HG03060 (cell line): ENCODE measurements at regions not wholly inside any gene's neighbourhood (a gene's known extent, or its start where the extent isn't known, plus 50 kb on each side); places are given as distances from the start of the nearest gene placed in this dataset.

ENCODE experiments used
- ATAC-seq: cut with Tn5 transposase; IDR thresholded peaks from one replicate; pipeline ENCODE4 v1.9.1; 2021; ENCODE audit warnings: low read depth, moderate number of reproducible peaks; ENCODE audit not compliant: unreplicated experiment

DNA sequence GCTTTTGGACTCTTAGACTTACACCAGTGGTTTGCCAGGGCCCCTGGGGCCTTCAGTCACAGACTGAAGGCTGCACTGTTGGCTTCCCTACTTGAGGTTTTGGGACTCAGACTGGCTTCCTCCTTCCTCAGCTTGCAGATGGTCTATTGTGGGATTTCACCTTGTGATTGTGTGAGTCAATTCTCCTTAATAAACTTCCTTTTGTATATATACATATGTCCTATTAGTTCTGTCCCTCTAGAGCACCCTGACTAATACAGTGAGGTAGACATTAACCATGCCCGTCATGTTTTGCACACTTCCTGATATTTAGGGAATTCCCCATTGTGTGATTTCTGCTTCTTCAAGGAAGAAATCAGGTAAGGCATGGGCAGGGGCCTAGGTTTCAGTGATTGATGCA lies 147.8 kb upstream of the CA10 start:
- ATAC-seq: no peak

DNA sequence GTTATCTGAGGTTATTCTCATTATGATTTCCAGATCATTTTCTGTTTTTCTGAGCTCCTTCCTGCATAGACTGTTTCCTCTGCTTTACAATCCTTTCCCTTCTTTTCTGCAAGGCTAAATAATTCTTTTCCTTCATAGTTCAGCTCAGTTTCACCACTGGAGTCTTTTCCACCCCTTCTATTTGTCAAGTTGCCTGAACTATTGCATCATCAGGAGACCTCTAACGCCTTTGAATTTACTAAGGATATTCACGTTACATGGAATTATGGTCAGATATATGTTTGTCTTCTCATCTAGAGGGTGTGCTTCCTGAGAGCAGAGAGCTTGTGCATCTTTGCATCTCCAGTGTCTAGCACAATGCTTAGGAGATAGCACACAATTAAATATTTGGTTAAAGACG lies 140.4 kb upstream of the CA10 start:
- no peak for ATAC-seq

DNA sequence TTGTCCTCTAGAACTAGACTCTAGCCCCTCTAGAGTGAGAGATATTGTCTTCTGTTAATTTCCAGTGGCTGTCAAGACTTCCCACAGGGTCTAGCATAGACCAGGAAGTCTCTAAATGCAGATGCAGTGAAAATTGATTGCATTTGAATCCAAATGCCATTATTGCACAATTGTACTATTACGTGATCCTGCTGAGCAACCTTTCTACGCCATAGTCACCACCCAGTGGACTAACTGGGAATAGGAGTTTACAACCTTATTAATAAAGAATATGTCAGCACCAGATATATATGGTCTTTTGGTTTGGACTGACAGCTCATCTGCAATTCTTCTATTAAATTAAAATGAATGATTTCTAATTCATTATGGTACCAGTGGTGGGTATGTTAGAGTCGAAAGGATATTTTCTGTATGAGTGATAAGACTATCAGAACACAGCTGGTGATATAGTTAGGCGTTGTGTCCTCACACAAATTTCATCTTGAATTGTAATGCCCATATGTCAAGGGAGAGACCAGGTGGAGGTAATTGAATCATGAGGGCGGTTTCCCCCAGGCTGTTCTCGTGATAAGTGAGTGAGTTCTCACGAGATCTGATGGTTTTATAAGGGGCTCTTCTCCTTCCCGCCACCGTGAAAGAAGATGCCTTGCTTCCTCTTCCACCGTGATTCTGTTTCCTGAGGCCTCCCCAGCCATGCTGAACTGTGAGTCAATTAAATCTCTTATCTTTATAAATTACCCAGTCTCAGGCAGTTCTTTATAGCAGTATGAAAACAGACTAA lies 138.9 kb upstream of the CA10 start:
- no peak for ATAC-seq

DNA sequence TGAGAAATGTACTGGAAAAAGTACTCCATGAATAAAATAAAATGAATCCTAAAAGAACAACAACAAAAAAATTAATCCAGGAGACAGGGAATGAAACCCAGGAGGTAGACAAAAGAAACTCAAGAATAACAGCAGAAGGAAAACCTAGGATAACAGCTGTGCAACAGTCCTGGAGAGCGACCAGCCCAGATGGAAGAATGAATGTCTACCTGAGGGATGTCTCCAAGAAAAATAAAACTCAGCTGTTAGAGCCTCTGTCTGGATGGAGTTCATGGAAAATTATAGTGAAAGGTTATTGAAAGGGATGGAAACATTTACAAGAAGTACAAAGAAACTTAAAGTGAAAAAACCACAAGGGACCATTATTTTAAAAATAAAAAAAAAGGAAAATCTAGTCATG lies 135.8 kb upstream of the CA10 start:
- ATAC-seq: no peak

DNA sequence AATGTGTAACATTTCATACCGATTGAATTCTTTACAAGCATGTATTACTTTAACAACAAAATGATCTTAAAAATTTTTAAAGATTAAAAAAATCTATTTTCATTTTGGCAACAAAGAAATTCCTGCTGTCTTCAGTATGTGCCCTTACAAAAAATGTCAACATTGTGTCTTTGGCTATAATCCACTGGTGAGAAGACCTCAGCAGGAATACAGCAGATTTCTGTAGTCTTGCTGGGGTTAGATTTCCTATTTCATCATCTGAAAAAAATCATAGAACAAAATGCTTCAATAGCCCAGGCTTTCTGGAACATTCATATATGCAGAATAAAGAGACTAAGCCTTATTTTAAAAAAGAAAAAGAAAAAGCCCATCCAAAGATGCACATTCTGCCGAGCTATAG lies 129.1 kb upstream of the CA10 start:
- no peak for ATAC-seq

DNA sequence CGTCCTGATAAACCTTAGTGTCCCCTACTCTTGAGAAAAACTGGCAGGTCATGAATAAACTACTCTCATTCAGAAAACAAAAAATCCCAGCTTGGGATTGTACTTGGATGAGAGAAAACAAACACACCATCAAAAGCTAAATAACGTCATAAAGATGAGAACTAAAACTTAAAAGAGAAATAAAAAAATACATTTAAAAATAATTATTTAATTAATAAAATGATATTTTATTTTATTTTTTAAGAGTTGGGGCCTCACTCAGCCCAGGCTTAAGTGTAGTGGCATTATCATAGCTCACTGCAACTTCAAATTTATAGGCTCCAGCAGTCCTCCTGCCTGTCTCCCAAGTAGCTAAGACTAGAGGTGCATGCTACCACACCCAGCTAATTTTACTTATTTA lies 125.4 kb upstream of the CA10 start:
- no peak for ATAC-seq

DNA sequence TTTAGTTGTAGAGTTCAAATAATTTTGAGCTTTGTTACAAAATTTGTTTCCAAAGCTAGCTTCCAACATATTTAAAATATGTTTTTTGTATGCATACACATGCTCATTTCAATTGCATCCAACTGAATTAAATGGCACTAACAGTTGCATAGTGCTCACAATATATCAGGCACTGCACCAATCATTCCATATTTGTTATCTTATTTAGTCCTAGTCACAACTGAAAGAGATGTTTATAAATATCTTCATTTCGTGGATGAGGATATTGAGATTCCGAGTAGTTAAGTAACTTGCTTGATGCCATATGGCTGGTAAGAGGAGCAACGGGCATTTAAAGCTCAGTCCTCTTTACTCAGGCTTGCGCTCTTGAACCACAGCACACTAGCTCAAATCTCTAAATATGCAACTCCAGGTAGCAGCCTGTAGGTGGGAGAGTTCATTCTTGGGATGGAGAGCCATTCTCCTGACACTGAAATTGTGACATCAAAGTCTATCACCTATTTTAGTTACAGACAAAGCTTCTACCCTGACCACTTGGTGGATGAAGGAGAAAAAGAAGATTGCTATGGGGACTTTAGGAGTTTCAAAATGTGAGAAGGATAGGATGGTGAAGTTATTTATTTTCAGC lies 118.0 kb upstream of the CA10 start:
- no peak for ATAC-seq

DNA sequence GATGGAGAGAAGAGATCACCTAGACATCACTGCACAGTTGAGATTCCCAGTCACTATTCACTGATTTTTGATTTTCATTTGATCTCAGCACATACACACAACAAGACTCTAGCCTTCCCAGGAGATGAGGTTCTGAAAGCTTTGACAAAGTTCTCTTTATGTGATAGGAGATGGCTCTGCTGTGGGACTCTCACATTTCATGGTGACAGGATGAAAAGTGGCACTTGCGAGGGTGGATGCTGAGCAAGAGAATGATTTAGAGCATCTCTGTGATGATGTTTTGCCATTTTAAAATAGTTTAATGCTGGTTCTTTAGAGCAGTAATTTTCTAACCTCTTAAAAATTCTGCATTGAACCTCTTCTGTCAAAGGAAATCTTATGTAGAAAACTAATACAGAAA lies 113.3 kb upstream of the CA10 start:
- ATAC-seq: no peak

DNA sequence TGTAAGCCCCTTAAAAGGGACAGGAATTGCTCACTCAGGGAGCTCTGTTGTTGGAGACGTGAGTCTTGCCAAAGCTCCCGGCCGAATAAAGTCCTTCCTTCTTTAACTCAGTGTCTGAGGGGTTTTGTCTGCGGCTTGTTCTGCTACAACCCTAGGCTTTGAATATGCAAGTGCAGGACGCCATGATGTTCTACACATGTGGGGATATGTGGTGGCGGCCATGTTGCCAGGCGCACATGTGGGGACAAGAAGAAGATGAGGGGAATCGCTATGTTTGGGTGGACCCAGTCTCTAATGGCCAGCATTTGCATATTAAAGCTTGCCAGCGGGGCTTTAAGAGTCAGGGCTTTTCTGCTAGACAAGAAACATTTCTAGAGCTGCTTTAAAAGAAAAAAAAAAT lies 96.8 kb upstream of the CA10 start:
- ATAC-seq: no peak

DNA sequence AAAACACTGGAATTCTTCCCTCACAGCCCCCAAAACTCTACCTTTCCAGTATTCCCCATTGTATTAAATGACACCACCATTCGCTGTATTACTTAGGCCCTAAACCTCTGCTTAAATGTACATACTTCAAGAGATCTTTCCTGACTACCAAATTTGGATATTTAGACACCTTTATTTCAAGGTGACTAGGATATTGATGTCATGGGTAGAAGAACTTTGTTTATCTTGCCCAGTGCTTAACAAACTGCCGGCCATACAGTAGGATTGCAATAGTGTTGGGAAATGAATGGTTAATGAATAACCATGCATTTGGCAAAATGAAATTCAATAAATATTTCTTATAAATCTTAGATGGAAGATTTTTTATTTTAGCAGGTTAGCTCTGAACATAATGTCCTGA lies 86.2 kb upstream of the CA10 start:
- no peak for ATAC-seq

DNA sequence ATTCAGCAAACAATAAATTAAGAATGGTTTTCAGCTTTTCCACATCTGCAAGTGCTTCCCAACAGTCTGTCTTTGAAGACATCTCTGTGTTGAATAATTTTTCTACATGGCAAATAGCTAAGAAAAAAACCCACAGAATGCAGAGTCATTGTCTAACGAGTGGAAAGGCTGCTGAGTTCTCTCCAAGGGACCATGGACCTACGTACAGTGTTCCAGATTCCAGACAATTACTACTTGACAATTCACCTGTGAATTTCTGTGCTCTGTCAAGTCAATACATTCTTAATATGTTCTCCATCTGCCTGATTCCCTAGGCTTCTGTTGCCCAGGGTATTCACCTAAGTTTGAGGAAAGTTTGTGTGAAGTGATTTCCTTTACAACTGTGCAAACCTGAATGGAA lies 83.8 kb upstream of the CA10 start:
- no peak for ATAC-seq

DNA sequence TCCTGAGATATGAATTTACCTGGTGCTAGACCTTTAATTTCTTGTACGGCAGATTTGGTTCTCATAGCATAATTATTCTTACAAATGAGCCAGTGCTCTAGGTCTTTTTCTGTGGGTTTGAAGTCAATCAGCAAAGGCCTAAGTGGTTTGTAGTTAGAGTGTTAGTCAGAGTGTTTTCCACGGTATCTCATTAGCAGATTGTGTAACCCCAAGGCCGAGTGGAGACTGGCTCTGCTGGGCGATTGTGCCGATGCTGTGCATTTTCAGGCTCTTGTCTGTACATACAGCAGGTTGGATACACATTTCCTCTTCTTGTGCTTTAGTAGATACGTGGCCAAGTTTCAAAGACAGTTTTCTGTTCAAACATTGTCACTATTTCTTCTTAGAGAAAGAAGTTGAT lies 78.6 kb upstream of the CA10 start:
- no peak for ATAC-seq

DNA sequence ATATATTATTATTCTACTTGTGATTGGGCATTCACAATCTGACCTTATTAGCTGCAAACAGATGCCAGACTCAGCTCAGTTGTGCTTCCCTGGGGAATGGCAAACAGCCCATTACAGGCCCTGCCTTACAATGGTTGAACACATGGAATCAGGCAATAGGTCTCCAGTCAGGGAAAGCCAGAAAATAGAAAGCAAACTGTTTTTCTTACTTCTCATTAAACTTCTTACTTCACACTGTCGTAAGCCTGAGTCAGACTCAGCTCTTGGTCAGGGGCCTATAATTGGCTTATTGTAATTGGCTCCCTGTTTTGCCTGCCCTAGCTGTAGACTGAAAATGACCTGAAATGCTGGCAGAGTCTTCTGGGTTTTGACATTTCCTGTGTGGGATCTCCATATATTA lies 77.0 kb upstream of the CA10 start:
- no peak for ATAC-seq

DNA sequence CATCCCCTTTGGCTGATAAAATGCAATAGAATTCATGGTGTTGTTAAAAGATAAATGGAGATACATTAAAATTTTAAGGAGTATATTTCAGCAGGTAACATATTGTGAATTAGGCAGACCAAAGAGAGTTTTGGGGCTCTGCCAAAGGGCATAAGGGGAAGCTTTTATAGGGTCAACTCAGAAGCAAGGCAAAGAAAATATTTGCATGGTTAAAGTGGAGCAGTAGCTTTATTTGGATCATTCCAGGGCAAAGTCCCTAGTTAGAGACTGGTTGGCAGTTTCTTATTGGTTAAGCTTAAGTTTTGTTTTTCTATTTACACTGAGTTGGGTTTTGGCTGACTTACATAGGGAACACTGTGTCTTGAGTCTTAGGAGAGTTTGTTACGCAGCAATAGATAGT lies 75.1 kb upstream of the CA10 start:
- ATAC-seq: no peak

DNA sequence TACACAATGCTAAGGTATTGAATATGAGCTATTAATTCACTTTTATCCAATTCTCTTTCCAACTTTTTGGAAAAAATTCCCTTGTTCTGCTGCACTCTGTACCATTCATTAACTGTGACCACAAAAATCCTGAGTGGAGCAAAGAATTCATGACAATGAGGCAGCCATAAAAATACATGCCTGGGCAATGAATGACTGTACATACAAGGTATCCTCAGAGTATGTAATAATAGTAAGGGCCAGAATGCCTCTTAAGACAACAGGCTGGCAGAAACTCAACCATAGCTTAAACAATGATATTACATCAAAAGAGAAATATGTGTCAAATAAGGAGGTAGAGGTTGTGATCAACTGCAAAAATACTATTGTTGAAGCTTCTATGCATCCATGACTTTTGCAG lies 74.7 kb upstream of the CA10 start:
- no peak for ATAC-seq

DNA sequence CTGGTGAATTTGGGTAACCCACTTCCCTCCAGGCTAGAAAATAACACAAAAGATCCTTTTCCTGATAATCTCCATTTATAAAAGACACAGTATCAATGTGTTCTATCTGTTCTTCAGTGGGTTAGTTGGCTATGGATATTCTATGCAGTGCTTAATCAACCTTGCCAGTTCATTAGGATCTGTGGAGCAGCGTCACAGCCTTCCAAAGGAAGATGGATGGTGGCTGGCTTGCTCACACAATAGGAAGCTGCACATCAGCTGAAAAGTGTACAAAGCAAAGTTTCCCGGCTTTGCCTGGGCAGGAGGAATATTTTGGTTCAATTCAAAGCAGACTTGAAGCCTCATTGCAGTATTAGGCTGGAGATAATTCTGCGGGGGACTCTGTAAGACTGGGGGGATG lies 70.3 kb upstream of the CA10 start:
- no peak for ATAC-seq

DNA sequence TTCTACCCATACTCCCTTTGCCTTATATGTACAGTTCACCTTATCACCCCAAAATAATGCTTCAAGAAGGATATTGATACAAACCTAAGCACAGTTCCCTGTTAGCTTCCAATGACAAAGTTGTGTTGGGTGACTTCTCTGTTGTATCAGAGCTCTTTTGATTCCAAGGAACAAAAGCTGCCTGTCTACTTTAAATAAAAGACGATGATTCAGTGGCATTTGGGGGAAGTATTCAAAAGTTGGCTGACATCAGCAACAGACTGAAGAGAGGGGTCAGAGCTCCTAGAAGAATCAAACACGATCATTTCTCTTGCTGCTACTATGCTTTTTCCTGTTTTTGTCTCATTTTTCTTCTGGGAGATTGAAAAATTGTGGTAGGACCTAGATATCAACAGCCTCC lies 69.4 kb upstream of the CA10 start:
- ATAC-seq: no peak

DNA sequence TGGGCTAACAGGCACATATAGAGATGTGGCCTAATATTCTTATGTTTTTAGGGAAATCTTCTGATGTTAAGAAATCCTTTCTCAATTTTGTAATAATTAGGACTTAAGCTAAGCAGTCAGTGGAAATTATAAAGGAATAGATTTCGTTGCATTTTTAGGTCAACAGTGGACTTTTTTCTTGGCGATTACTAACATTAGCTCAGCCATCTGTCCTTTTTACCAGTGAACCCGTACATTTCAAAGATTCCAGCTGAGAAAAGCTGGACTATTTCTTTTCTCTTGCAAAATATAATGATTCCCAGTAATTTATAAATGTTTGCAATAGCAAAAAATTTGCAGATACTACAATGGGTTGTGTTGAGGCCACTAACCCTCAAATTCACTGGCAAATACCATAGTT lies 54.9 kb upstream of the CA10 start:
- ATAC-seq: no peak

DNA sequence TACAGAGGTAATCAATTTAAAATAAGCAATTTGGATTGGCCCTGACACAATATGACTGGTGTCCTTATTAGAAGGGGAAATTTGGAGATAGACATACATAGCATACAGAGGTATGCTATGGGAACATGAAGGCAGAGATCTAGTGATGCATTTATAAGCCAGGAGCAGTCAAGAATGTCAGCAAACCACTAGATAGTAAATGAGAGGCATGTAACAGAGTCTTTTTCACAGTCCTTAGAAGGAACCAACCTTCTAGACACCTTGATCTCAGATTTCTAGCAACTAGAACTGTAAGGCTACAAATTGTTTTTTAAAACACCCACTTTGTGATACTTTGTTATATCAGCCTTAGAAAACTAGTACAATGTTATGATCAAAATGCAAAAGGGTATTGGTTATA lies 54.3 kb upstream of the CA10 start:
- ATAC-seq: no peak

DNA sequence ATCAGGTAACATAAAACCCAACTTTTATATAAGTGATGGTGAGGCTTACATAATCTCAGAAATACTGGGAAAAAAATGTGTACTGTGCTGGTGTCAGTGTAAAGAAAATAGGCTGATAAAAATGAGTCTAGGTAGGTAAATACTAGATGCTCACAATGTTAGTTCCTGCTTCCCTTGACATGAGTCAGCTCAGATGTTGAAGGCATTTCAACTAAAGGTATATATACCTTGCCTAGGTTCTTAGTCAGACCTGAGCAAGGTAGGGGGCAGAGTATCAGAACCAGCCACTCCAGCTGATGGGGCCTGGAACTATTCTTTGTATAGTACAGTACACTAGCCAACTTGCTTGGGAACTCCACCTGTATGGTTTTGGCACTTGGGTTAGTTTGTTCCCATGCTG lies 51.0 kb upstream of the CA10 start:
- no peak for ATAC-seq
